GM23338 (cell line): ENCODE measurements at regions not wholly inside any gene's neighbourhood (a gene's known extent, or its start where the extent isn't known, plus 50 kb on each side); places are given as distances from the start of the nearest gene placed in this dataset.
A peak's percentile ranks its signal among the peaks of the same experiment; 100 is the strongest.

Source experiments
- ATAC-seq: fragments of 200-7000 bp; cut with Tn5 transposase; 3 replicates; pipeline ENCODE4 v1.9.1; 2020
- DNase-seq: peaks from one replicate; pipeline ENCODE4 v3.0.0-alpha.2; 2015; ENCODE audit warnings: low spot score
- H2AFZ ChIP-seq: fragments of 200-600 bp; sonication (generic); 2 replicates; pipeline ENCODE4 v1.8.0; 2016; ENCODE audit warnings: antibody characterized with exemption, mild to moderate bottlenecking, moderate library complexity
- H3F3A ChIP-seq: fragments of 200-600 bp; sonication (generic); replicated peaks from 2 replicates; pipeline ENCODE4 v1.8.0; 2017; ENCODE audit warnings: antibody characterized with exemption, mixed run types, low read depth
- H3K27ac ChIP-seq: fragments of 200-600 bp; sonication (generic); 2 replicates; pipeline ENCODE4 v1.6.1; 2016; ENCODE audit warnings: low read depth
- H3K27me3 ChIP-seq: fragments of 200-600 bp; sonication (generic); 2 replicates; pipeline ENCODE4 v1.8.0; 2016; ENCODE audit warnings: mild to moderate bottlenecking, mixed run types, moderate library complexity; ENCODE audit not compliant: insufficient read depth
- H3K36me3 ChIP-seq: fragments of 200-600 bp; sonication (generic); 2 replicates; pipeline ENCODE4 v1.8.0; 2016; ENCODE audit warnings: mild to moderate bottlenecking; ENCODE audit not compliant: insufficient read depth
- H3K4me1 ChIP-seq: fragments of 200-600 bp; sonication (generic); 2 replicates; pipeline ENCODE4 v1.8.0; 2016; ENCODE audit warnings: mild to moderate bottlenecking, moderate library complexity; ENCODE audit not compliant: insufficient read depth
- H3K4me2 ChIP-seq: fragments of 200-600 bp; sonication (generic); 2 replicates; pipeline ENCODE4 v1.7.1; 2017; ENCODE audit warnings: mixed run types
- H3K4me3 ChIP-seq: fragments of 200-600 bp; sonication (generic); 2 replicates; pipeline ENCODE4 v1.6.1; 2016; ENCODE audit warnings: mixed run types
- H3K79me2 ChIP-seq: fragments of 200-600 bp; sonication (generic); replicated peaks from 2 replicates; pipeline ENCODE4 v1.8.0; 2017; ENCODE audit warnings: mild to moderate bottlenecking; ENCODE audit not compliant: insufficient read depth
- H3K9me2 ChIP-seq: fragments of 200-600 bp; sonication (generic); 2 replicates; pipeline ENCODE4 v1.8.0; 2017; ENCODE audit not compliant: insufficient read depth
- H4K20me1 ChIP-seq: fragments of 200-600 bp; sonication (generic); replicated peaks from 2 replicates; pipeline ENCODE4 v1.8.0; 2017; ENCODE audit warnings: mild to moderate bottlenecking; ENCODE audit not compliant: insufficient read depth
- H3K27ac Mint-ChIP-seq: 2 replicates; pipeline ENCODE4 v1.8.0; 2020; ENCODE audit warnings: inconsistent platforms, mild to moderate bottlenecking, moderate library complexity, mixed read lengths
- H3K27me3 Mint-ChIP-seq: 3 replicates; pipeline ENCODE4 v1.8.0; 2022; ENCODE audit warnings: low read depth, mild to moderate bottlenecking, moderate library complexity, mixed read lengths, inconsistent platforms; ENCODE audit not compliant: insufficient read depth, poor library complexity
- H3K36me3 Mint-ChIP-seq: 3 replicates; pipeline ENCODE4 v1.8.0; 2021; ENCODE audit warnings: low read depth, mild to moderate bottlenecking, inconsistent platforms, moderate library complexity, mixed read lengths
- H3K4me1 Mint-ChIP-seq: 3 replicates; pipeline ENCODE4 v1.8.0; 2020; ENCODE audit warnings: mild to moderate bottlenecking, inconsistent platforms, mixed read lengths
- H3K4me3 Mint-ChIP-seq: 3 replicates; pipeline ENCODE4 v1.8.0; 2021; ENCODE audit warnings: moderate library complexity, mild to moderate bottlenecking, inconsistent platforms, mixed read lengths
- H3K9me3 Mint-ChIP-seq: 3 replicates; pipeline ENCODE4 v1.8.0; 2020; ENCODE audit warnings: moderate library complexity, mild to moderate bottlenecking, inconsistent platforms, mixed read lengths
- POLR2AphosphoS5 ChIP-seq: IDR thresholded peaks from 2 replicates; pipeline ENCODE4 v1.6.1; 2016; ENCODE audit warnings: antibody characterized with exemption, low read depth
- TF ChIP-seq, protein P1 (sequence below): fragments of 250-450 bp; sonication (Bioruptor Pico); IDR thresholded peaks from 2 replicates; pipeline ENCODE4 v1.5.0; 2020; ENCODE audit warnings: mild to moderate bottlenecking, moderate library complexity
- TF ChIP-seq, protein P2 (sequence below): IDR thresholded peaks from one replicate; pipeline ENCODE4 v1.6.1; 2018; ENCODE audit warnings: antibody characterized with exemption; ENCODE audit not compliant: unreplicated experiment

DNA sequence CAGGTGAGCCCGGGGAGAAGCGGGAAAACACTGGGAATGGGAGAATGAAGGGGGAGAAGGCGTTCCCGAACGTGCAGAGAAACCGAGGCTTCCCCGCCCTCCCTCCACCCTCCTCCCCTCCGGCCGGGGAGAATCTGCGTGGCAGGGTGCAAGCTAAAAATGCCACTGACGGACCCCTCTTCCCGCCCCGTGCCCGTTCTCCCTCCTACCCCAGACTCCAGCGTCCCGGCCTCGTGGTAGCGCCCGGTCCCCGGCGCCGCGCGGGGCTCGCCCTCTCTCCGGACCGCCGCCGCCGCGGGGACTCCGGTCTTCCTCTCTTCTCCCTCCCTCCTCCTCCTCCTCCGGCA lies 81.6 kb upstream of the AK4 start (continued):
- TF ChIP-seq, protein P1, sequence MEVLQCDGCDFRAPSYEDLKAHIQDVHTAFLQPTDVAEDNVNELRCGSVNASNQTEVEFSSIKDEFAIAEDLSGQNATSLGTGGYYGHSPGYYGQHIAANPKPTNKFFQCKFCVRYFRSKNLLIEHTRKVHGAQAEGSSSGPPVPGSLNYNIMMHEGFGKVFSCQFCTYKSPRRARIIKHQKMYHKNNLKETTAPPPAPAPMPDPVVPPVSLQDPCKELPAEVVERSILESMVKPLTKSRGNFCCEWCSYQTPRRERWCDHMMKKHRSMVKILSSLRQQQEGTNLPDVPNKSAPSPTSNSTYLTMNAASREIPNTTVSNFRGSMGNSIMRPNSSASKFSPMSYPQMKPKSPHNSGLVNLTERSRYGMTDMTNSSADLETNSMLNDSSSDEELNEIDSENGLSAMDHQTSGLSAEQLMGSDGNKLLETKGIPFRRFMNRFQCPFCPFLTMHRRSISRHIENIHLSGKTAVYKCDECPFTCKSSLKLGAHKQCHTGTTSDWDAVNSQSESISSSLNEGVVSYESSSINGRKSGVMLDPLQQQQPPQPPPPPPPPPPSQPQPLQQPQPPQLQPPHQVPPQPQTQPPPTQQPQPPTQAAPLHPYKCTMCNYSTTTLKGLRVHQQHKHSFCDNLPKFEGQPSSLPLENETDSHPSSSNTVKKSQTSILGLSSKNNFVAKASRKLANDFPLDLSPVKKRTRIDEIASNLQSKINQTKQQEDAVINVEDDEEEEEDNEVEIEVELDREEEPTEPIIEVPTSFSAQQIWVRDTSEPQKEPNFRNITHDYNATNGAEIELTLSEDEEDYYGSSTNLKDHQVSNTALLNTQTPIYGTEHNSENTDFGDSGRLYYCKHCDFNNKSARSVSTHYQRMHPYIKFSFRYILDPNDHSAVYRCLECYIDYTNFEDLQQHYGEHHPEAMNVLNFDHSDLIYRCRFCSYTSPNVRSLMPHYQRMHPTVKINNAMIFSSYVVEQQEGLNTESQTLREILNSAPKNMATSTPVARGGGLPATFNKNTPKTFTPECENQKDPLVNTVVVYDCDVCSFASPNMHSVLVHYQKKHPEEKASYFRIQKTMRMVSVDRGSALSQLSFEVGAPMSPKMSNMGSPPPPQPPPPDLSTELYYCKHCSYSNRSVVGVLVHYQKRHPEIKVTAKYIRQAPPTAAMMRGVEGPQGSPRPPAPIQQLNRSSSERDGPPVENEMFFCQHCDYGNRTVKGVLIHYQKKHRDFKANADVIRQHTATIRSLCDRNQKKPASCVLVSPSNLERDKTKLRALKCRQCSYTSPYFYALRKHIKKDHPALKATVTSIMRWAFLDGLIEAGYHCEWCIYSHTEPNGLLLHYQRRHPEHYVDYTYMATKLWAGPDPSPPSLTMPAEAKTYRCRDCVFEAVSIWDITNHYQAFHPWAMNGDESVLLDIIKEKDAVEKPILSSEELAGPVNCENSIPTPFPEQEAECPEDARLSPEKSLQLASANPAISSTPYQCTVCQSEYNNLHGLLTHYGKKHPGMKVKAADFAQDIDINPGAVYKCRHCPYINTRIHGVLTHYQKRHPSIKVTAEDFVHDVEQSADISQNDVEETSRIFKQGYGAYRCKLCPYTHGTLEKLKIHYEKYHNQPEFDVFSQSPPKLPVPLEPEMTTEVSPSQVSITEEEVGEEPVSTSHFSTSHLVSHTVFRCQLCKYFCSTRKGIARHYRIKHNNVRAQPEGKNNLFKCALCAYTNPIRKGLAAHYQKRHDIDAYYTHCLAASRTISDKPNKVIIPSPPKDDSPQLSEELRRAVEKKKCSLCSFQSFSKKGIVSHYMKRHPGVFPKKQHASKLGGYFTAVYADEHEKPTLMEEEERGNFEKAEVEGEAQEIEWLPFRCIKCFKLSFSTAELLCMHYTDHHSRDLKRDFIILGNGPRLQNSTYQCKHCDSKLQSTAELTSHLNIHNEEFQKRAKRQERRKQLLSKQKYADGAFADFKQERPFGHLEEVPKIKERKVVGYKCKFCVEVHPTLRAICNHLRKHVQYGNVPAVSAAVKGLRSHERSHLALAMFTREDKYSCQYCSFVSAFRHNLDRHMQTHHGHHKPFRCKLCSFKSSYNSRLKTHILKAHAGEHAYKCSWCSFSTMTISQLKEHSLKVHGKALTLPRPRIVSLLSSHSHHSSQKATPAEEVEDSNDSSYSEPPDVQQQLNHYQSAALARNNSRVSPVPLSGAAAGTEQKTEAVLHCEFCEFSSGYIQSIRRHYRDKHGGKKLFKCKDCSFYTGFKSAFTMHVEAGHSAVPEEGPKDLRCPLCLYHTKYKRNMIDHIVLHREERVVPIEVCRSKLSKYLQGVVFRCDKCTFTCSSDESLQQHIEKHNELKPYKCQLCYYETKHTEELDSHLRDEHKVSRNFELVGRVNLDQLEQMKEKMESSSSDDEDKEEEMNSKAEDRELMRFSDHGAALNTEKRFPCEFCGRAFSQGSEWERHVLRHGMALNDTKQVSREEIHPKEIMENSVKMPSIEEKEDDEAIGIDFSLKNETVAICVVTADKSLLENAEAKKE = no peak

DNA sequence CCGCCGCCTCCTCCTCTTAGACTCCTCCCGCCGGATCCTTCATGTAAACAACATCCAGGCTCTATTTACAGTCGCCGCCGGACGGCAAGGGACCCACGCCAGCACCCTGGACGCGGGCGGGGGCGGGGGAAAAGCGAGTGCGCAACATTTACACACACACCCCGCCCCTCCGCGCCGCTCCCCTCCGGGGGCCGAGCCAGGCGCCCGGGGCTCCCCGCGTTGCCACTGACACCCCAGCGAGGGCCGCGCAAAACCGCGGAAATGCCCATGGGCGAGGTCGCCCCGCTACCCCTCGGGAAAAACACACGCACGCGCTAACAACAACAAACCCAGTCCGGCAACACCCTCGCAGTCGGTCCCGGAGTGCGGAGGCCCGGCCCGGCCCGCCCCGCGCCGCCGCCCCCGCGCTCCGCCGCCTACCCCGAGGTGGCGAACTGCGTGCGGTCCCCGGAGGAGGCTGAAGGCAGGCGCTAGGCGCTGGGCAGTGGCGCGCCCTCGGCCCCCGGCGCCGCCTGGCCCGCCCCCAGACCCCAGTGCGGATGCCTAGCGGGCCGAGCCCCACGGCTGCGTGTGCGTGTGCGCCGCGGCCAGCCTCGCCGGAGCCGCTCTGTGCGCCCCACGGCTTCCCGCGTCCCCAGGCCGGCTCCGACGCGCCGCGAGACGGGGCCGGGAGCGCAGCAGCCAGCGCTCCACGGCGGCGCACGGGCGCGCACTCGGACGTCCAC lies 81.1 kb upstream of the AK4 start:
- H4K20me1 ChIP-seq = peaks cover 18% of the 10 kb centered on the region
- Mint-ChIP-seq H3K9me3 (no peaks in the 10 kb centered on the region), H3K4me3 (peak overlapping the region; percentile 93), H3K4me1 (peaks cover 54% of the 10 kb centered on the region), H3K27me3 (peaks cover 5% of the 10 kb centered on the region), H3K27ac (no peak overlapping the region; the same call in 1 of the 2 replicates), H3K36me3 (peaks cover 7% of the 10 kb centered on the region)
- H2AFZ ChIP-seq = 0 out of 2 replicates have a peak overlapping the region, but pooled peaks have one; percentile 39
- TF ChIP-seq, protein P2, sequence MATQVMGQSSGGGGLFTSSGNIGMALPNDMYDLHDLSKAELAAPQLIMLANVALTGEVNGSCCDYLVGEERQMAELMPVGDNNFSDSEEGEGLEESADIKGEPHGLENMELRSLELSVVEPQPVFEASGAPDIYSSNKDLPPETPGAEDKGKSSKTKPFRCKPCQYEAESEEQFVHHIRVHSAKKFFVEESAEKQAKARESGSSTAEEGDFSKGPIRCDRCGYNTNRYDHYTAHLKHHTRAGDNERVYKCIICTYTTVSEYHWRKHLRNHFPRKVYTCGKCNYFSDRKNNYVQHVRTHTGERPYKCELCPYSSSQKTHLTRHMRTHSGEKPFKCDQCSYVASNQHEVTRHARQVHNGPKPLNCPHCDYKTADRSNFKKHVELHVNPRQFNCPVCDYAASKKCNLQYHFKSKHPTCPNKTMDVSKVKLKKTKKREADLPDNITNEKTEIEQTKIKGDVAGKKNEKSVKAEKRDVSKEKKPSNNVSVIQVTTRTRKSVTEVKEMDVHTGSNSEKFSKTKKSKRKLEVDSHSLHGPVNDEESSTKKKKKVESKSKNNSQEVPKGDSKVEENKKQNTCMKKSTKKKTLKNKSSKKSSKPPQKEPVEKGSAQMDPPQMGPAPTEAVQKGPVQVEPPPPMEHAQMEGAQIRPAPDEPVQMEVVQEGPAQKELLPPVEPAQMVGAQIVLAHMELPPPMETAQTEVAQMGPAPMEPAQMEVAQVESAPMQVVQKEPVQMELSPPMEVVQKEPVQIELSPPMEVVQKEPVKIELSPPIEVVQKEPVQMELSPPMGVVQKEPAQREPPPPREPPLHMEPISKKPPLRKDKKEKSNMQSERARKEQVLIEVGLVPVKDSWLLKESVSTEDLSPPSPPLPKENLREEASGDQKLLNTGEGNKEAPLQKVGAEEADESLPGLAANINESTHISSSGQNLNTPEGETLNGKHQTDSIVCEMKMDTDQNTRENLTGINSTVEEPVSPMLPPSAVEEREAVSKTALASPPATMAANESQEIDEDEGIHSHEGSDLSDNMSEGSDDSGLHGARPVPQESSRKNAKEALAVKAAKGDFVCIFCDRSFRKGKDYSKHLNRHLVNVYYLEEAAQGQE = no peak
- TF ChIP-seq POLR2AphosphoS5 = peak; percentile 64; the same call in 1 of the 2 replicates
- no peaks in the 10 kb centered on the region for H3K9me2 ChIP-seq
- H3K27ac ChIP-seq = peak overlapping the region; percentile 87
- peaks cover 4% of the 10 kb centered on the region; the same call in 1 of the 2 replicates for H3F3A ChIP-seq
- H3K4me2 ChIP-seq = peak overlapping the region; percentile 76
- peak; percentile 71 for ATAC-seq
- H3K27me3 ChIP-seq = no peaks in the 10 kb centered on the region
- peak; percentile 90 for DNase-seq
- peaks cover 40% of the 10 kb centered on the region for H3K79me2 ChIP-seq
- peaks cover 27% of the 10 kb centered on the region for H3K4me1 ChIP-seq
- H3K4me3 ChIP-seq = peak overlapping the region; percentile 84
- H3K36me3 ChIP-seq = no peaks in the 10 kb centered on the region
